ENCODE measurements at regions not wholly inside any gene's neighbourhood (a gene's known extent, or its start where the extent isn't known, plus 50 kb on each side); places are given as distances from the start of the nearest gene placed in this dataset.

DNA sequence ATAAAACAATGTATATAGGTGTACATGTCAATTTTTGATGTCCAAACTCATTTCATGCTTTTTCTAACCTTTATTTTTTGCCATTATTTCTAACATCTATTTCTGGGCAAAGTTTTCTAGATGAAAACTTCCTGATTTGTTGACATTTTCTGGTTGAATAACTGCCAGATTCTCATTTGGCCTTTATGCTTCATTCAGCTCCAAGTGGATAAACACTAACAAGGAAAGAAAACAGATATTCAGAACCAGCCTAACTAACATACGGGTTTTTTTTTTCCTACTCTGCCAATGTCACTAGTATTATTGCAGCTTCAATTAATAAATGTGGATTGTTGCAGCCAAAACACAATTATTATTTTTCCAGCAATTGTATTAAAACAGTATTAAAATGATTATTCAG is 50.9 kb upstream of the RAP1GDS1 start:
- TF ChIP-seq, protein P1, sequence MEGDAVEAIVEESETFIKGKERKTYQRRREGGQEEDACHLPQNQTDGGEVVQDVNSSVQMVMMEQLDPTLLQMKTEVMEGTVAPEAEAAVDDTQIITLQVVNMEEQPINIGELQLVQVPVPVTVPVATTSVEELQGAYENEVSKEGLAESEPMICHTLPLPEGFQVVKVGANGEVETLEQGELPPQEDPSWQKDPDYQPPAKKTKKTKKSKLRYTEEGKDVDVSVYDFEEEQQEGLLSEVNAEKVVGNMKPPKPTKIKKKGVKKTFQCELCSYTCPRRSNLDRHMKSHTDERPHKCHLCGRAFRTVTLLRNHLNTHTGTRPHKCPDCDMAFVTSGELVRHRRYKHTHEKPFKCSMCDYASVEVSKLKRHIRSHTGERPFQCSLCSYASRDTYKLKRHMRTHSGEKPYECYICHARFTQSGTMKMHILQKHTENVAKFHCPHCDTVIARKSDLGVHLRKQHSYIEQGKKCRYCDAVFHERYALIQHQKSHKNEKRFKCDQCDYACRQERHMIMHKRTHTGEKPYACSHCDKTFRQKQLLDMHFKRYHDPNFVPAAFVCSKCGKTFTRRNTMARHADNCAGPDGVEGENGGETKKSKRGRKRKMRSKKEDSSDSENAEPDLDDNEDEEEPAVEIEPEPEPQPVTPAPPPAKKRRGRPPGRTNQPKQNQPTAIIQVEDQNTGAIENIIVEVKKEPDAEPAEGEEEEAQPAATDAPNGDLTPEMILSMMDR (IDR thresholded peaks at IDR 0.05; ENCODE audit: extremely low read depth in 1 of 2, insufficient read depth in 1 of 2, low read depth in 1 of 2, low read length in 2 of 2), result no peak
- TF ChIP-seq POLR2A (IDR thresholded peaks at IDR 0.05; ENCODE audit: low read depth, low read length) (no peak), EZH2 (IDR thresholded peaks at IDR 0.05; ENCODE audit: borderline replicate concordance, low read depth, low read length, severe bottlenecking) (no peak), POLR2AphosphoS5 (IDR thresholded peaks at IDR 0.05; ENCODE audit: insufficient read depth, low read depth, low read length) (no peak), MYC (IDR thresholded peaks at IDR 0.05; ENCODE audit: low read depth, low read length) (no peak), FOS (IDR thresholded peaks at IDR 0.05; ENCODE audit: borderline replicate concordance, insufficient read depth, low read length) (no peak), JUN (IDR thresholded peaks at IDR 0.05; ENCODE audit: borderline replicate concordance, insufficient read depth, insufficient read length, low read depth) (no peak)
- TF ChIP-seq, protein P2, sequence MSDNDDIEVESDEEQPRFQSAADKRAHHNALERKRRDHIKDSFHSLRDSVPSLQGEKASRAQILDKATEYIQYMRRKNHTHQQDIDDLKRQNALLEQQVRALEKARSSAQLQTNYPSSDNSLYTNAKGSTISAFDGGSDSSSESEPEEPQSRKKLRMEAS (IDR thresholded peaks at IDR 0.05; ENCODE audit: insufficient read depth, insufficient read length), result no peak
